ENCODE measurements at regions not wholly inside any gene's neighbourhood (a gene's known extent, or its start where the extent isn't known, plus 50 kb on each side); places are given as distances from the start of the nearest gene placed in this dataset.

GRCh38 chr20:52744441-52744840, 227.7 kb upstream of the TSHZ2 start:
- Histone ChIP-seq H3K9me3 (ENCODE audit: control insufficient read depth, insufficient read depth, low read length) (no peaks in the 10 kb centered on the region), H3K27ac (ENCODE audit: low read depth, low read length) (no peak overlapping the region), H3K27me3 (ENCODE audit: control insufficient read depth, insufficient read depth, low read length) (no peaks in the 10 kb centered on the region), H3K4me3 (ENCODE audit: low read depth, low read length) (no peak overlapping the region)
- no peak for TF ChIP-seq CTCF (IDR thresholded peaks at IDR 0.05; ENCODE audit: low read depth, low read length)
- DNase-seq (ENCODE audit: low read depth, low spot score): no peak
- POLR2A ChIA-PET: no interaction called here
- CTCF ChIA-PET: interaction anchor here (0.6 kb wide), 1 partner anchor 369 kb away, joined by 3 read pairs; no protein-coding TSS in a partner anchor

GRCh38 chr20:52738081-52738480, 234.1 kb upstream of the TSHZ2 start:
- no peak for TF ChIP-seq CTCF (IDR thresholded peaks at IDR 0.05; ENCODE audit: low read depth, low read length)
- Histone ChIP-seq H3K27ac (ENCODE audit: low read depth, low read length) (no peak overlapping the region), H3K4me3 (ENCODE audit: low read depth, low read length) (no peak overlapping the region), H3K9me3 (ENCODE audit: control insufficient read depth, insufficient read depth, low read length) (no peaks in the 10 kb centered on the region), H3K27me3 (ENCODE audit: control insufficient read depth, insufficient read depth, low read length) (no peaks in the 10 kb centered on the region)
- POLR2A ChIA-PET: no interaction called here
- DNase-seq (ENCODE audit: low read depth, low spot score): no peak
- CTCF ChIA-PET: no interaction called here

GRCh38 chr20:52736507-52736906, 235.7 kb upstream of the TSHZ2 start:
- DNase-seq (ENCODE audit: low read depth, low spot score): no peak
- Histone ChIP-seq H3K27me3 (ENCODE audit: control insufficient read depth, insufficient read depth, low read length) (no peaks in the 10 kb centered on the region), H3K9me3 (ENCODE audit: control insufficient read depth, insufficient read depth, low read length) (no peaks in the 10 kb centered on the region), H3K27ac (ENCODE audit: low read depth, low read length) (no peak overlapping the region), H3K4me3 (ENCODE audit: low read depth, low read length) (no peak overlapping the region)
- ChIA-PET CTCF (interaction anchor here (1.4 kb wide), 1 partner anchor 424 kb away, joined by 4 read pairs; no protein-coding TSS in a partner anchor), POLR2A (no interaction called here)
- TF ChIP-seq CTCF (IDR thresholded peaks at IDR 0.05; ENCODE audit: low read depth, low read length): no peak

GRCh38 chr20:52731093-52731492, 241.1 kb upstream of the TSHZ2 start:
- POLR2A ChIA-PET: no interaction called here
- no peak for TF ChIP-seq CTCF (IDR thresholded peaks at IDR 0.05; ENCODE audit: low read depth, low read length)
- no peak overlapping the region for H3K4me3 ChIP-seq (ENCODE audit: low read depth, low read length)
- CTCF ChIA-PET: interaction anchor here (0.6 kb wide), 1 partner anchor 320 kb away, joined by 3 read pairs; no protein-coding TSS in a partner anchor
- peaks cover 4% of the 10 kb centered on the region; the same call in 1 of the 2 replicates for H3K9me3 ChIP-seq (ENCODE audit: control insufficient read depth, insufficient read depth, low read length)
- H3K27me3 ChIP-seq (ENCODE audit: control insufficient read depth, insufficient read depth, low read length): no peaks in the 10 kb centered on the region
- H3K27ac ChIP-seq (ENCODE audit: low read depth, low read length): no peak overlapping the region
- DNase-seq (ENCODE audit: low read depth, low spot score): no peak

- DNase-seq (ENCODE audit: low read depth, low spot score): no peak
- ChIA-PET POLR2A (no interaction called here), CTCF (no interaction called here)
- peaks cover 4% of the 10 kb centered on the region; the same call in 1 of the 2 replicates for H3K9me3 ChIP-seq (ENCODE audit: control insufficient read depth, insufficient read depth, low read length)
- H3K27ac ChIP-seq (ENCODE audit: low read depth, low read length): no peak overlapping the region
- no peak overlapping the region for H3K4me3 ChIP-seq (ENCODE audit: low read depth, low read length)
- H3K27me3 ChIP-seq (ENCODE audit: control insufficient read depth, insufficient read depth, low read length): no peaks in the 10 kb centered on the region
- no peak for TF ChIP-seq CTCF (IDR thresholded peaks at IDR 0.05; ENCODE audit: low read depth, low read length)
Observed at GRCh38 chr20:52727740-52728456, 244.3 kb upstream of the TSHZ2 start.

Measured in AG04450 (cell line).